Stimulated activated CD4-positive, alpha-beta T cell treated with anti-CD3 and anti-CD28 coated beads, Interleukin-2, amount 100 ng/mL, for 4 hours (primary cell): ENCODE measurements at regions not wholly inside any gene's neighbourhood (a gene's known extent, or its start where the extent isn't known, plus 50 kb on each side); places are given as distances from the start of the nearest gene placed in this dataset.
"Not testable (repeated sequence)": the region's sequence is repeated elsewhere in the genome, so short reads cannot be mapped to it uniquely, and the experiment has no call there.

ENCODE experiments used
- DNase-seq: peaks from one replicate; pipeline ENCODE4 v3.0.0-alpha.2; 2020; ENCODE audit warnings: low read depth

DNA sequence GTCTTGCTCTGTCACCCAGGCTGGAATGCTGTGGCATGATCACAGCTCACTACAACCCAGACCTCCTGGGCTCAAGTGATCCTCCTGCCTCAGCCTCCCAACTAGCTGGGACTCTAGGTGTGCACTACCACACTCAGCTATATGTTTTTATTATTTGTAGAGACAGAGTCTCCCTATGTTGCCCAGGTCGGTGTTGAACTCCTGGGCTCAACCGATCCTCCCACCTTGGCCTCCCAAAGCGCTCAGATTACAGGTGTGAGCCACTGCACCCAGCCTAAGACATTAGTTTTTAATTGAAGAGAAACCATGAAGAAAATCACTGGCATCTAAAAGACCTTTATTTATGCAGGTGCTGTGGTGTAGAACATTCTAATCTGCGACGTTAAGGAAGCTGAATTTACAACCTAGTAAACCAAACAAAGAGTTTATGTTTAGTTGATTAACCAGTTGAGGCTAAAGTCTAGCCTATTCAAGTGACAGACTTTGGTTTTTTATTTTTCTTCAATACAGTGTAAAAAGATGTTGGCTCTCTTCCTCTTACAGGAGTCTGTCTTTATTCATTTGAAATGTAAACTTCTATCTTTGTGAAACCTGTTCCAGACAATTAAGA lies 52.5 kb upstream of the NBL1 start:
- DNase-seq = no peak

DNA sequence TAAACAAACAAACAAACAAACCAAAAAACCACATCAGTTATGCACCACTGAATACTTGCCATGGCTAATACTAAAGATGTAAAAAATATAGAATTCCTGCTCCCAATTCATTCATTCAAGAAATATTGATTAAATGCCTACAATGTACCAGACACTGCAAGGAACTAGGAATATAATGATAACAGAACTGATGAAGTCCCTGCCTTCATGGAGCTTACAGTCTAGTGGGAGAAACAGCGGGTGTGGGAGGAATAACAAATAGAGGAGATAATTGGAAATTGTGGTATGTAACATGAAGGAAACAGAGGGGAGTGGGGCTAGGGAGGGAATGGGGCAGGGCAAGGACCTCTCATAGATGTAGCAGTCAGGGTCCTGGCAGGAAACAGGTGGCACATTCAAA lies 58.6 kb upstream of the NBL1 start:
- DNase-seq = no peak

DNA sequence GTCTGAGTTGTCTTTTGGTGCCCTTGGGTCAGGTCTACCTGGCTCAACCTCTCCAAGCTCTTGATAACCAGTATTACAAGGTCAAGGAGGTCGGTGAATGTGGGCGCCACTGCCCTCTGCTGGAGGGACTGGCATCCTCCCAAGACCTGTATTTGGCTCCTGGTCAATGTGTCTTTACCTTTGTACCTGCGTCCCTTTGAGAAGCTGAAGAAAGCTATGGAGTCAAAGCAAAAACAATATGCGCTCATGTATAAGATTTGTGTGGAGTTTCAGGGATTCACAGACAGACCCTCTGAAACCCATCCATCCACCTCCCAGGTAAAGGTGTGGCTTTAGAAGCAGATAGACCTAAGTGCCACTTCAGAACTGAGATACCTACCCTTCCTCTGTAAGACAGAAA lies 61.8 kb upstream of the NBL1 start:
- DNase-seq = peak; percentile 66

DNA sequence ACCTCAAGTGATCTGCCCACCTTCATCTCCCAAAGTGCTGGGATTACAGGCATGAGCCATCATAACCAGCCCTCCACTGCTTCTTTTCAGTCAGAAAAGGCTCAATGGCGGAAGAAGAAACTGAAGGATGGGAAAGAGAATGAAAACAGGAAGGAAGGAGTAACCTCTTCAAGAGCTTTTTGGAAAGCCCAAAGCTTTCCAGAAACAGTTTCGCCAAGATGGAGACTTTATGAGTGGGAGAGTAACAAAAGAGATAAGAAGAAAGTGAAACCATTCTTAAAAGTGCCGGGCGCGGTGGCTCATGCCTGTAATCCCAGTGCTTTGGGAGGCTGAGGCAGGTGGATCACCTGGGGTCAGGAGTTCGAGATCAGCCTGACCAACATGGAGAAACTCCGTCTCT lies 62.7 kb upstream of the NBL1 start:
- DNase-seq = no peak

DNA sequence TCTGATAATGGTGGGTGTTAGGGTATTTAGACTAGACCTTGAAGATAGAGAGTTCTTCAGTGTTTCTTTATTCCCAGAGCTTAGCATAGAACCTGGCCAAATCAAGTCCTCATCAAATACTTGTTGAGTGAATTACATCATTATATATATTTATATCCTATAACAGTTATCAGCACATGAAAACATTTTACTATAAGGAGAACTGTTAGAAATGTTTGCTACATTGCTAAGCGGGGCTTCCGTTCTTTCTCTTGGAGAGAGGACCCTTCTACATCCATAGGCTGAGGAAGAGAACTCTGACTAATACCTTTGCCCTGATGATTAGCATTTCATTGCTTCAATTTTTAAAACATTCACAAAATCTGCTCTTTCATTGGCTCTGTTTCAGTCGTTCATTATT lies 66.5 kb upstream of the NBL1 start:
- no peak for DNase-seq

DNA sequence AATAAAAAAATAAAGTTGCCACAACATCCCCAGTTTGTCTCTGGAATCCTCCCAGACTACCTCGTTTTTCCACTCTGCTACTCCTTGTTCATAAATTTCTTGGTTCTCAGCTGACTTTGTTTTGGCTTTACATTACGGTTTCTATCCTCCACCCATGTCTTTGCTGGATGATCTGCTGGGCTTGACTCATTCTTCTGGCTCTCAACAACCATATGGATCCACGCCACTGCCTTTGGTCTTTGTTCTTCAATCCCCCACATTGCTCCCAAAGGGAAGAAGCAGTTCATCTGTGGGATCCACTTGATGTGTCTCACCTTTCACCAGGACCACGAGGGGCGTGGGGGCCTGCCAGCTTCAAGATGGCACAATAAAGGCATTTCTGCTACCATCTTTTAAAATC lies 67.1 kb upstream of the NBL1 start:
- no peak for DNase-seq

DNA sequence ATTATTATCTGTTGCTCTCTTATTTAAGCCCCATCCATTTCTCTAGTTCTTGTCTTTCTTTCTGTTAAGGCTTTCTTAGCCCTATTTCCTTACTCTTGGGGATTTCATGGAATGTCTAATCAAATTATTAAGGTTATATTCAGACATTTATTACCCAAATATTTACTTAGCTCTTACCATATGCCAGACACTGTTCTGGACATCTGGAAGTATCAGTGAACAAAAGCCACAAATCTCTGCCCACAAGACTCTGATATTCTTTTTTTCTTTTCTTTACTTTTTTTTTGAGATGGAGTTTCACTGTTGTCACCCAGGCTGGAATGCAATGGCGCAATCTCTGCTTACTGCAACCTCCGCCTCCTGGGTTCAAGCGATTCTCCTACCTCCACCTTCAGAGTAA lies 74.3 kb upstream of the NBL1 start:
- DNase-seq = no peak

DNA sequence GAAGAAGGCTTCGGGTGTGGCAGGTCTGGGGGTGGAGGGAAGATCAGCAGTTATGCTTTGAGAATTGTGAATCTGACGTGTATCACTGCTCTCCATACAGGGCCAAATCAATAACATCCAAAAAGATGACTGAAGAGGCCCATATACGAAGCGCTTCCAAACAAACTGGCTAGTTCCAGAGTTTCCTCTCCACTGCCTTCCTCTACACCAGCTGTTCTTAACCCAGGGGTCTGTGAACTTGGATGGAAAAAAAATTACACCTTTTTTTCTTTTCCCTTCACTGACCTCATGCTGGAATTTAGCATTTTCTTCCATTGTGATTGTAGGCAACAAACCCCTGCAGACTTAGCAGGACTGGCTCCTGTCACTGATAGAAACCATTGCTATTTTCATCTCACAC lies 77.1 kb upstream of the NBL1 start:
- DNase-seq = no peak

DNA sequence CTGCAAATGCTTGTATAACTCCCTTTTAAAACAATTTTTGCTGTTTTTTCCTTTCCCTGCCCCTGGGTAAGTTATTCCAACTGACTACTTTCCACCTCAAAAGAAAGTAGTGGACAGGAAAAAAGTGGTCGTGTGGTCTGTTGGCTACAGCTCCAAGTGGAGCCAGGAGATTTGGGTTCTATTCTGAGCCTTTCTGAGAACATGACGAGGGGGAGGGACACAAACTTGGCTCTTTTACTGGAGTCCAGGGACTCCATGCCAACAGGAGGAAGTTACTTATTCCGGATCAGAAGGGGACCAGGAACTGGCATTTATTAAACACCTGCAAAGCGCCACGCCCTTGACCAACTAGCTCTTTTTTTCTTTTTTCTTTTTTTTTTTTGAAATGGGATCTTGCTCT lies 79.0 kb upstream of the CAPZB start:
- no peak for DNase-seq

DNA sequence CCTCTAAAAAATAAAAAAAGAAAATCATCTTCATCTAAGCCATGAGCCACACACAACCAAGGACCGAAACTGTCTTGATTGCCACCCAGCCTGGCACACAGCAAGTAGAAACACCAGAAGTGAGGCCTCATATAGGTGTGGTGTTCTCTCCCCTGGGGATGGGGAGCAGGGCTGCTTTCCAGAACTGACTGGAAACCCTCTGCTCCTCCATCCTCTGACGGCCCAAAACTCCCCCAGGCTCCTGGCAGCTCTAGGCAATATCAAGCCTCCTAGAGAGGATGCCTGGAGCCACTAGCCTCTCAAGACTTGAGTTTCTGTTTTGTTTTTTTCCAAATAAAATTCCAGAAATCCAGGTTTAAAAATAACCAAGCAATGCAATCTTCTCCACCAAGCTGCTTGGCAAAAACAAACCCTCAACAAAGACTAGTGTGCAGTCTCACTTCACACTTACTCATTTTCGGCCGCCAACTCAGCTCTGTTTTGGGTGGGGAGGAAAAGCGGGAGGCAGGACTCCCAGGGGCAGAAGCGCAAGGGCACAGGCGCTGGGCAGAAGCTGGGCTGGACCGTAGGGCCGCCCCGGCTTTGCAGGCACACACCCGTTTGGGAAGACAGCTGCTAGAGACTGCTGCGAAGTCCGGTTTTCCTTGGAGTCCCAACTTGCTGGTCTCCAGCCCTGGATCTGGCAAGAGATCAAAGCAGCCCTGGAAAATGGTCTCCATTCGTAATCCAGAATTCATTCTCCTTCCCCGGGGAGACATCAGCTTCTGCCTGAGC lies 78.2 kb upstream of the CAPZB start:
- no peak for DNase-seq

DNA sequence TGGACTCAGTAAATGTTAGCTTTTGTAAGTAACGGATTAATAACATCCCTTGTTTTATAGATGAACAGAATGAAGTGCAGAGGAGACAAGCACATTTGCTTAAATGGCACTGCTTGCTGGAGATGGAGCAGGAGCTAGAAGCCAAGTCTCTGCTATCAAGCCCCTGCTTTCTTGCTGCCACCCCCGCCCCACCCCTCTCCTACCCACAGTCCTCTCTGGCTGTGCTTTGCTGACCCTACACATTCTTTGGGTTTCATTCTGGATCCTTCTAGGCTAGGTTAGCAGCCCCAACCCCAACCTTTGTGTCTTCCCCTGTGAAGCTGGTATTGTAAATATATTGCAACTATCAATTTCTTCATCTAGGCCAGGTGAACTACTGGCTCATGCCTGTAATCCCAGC lies 77.5 kb upstream of the CAPZB start:
- no peak for DNase-seq

DNA sequence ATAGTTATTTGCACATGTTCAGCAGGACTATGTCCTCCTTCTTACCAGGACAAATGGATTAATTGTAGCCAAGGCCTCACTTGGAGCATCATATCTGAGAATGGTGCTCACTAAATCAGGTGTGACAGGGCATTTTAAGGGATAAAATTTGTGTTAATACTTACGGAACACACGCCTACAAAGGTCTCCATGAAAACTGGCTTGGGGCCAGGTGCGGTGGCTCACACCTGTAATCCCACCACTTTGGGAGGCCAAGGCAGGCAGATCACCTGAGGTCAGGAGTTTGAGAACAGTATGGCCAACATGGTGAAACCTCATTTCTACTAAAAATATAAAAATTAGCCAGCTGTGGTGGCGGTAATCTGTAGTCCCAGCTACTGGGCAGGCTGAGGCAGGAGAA lies 75.1 kb upstream of the CAPZB start:
- DNase-seq = no peak

DNA sequence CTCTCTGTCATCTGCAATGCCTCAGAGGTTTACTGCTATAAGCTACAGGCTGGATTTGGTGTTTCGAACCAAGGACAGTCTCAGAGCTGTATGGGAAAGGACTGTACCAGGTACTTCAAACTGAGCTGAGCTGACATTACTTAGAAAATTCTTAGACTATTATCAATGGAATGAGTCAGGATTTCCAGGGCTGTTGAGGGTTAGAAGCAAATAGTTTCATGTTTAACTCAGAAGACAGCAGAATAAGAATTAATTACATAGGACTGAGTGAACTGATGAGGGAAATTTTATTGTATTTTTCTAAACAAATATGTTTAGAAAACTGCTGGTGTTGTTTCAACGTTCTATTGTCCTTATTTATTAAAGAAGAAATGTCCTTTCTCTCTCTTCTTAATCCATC lies 74.3 kb upstream of the CAPZB start:
- DNase-seq = no peak

DNA sequence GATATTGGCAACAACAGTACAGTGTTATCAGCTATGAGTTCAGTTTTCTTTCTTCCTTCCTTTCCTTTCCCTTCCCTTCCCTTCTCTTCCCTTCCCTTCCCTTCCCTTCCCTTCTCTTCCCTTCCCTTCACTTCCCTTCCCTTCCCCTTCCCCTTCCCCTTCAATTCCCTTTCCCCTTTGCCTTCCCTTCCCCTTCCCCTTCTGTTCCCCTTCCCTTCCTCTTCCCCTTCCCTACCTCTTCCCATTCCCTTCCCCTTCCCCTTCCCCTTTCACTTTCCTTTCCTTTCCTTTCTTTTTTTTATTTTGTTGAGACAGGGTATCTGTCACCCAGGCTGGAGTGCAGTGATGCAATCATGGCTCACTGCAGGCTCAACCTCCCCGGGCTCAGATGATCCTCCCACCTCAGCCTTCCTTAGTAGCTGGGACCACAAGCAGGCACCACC lies 72.3 kb upstream of the CAPZB start:
- DNase-seq = no peak

DNA sequence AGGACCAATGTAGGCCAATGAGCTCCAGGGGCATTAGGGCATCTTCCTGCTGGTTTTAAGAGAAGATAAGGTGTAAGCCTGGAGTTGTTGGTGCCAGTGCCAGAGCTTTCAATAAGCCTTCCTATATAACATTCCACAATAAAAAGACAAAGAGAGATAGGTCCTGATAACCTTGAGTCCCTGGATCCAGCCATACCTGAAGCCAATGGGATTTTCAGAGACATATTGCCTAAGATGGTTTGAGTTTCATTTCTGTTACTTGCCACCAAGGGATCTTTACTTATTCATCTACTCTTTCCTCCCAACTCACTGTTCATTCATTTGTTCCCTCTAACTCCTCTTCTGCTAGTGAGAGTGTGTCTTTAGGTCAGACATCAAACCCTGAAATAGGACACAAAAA lies 68.8 kb upstream of the CAPZB start:
- DNase-seq = no peak

DNA sequence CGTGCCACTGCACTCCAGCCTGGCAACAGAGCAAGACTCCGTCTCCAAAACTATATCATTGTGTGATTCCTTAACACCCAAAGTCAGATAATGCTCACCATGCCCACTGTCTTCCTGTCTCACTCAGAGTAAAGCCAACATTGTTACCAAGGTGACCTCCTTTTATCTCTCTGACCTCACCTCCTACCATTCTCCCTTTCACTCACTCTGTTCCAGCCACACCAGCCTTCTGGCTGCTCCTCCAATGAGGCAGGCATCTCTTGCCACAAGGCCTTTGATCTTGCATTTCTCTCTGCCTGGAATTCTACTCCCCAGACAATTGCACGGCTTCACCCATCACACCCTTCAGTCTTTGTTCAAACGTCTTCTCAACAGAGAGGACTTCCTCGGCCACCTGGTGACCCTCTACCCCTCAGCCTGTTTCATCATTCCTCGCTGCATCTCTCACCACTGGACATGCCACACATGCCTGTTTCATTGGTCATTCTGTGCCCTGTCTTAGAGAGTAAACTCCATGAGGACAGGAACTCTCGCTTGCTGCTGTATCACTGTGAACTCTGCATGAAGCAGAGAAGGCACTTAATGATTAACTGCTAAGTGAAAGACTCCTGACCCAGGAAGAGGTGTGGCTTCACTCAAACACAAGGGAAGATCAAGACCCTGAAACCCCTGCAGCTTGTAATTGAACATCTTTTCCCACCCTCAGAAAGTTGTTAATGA lies 67.1 kb upstream of the CAPZB start:
- DNase-seq = no peak

DNA sequence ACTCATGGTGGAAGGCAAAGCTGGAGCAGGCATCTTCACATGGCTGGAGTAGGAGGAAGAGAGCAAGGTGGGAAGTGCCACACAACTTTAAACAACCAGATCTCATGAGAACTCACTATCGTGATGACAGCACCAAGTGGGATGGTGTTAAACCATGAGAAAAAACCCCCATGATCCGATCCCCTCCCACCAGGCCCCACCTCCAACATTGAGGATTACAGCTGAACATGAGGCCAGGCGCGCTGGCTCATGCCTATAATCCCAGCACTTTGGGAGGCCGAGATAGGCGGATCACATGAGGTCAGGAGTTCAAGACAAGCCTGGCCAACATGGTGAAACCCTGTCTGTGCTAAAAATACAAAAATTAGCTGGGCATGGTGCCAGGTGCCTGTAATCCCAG lies 66.5 kb upstream of the CAPZB start:
- DNase-seq = not testable (repeated sequence)

DNA sequence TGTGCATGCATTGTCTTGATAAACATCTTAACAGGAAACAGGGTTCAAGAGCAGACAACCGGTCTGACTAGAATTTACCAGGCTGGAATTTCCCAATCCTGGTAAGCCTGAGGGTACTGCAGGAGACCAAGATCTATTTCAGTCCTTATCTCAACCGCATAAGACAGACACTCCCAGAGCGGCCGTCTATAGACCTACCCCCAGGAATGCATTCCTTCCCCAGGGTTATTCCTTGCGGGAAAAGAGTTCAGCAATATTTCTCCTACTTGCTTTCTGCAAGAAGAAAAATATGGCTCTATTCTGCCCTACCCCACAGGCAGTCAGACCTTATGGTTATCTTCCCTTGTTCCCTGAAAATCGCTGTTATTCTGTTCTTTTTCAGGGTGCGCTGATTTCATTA lies 65.1 kb upstream of the CAPZB start:
- DNase-seq = not testable (repeated sequence)

DNA sequence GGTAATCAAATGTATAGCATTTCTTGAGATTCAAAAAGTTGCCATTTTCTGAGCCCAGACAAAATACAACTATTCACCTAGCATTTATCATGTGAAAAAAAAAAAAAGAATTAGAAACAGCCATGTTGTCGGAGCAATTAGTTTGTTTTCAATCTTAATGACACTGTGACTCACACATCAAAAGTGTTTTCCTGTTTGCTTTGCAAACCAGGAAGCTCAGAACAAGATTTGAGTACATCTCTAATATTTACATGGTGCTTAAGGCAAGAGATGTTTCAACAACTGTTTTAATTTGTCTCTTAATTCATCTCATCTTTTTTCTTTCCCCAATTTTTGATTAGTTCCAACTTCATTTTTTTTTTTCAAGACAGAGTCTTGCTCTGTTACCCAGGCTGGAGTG lies 62.5 kb upstream of the CAPZB start:
- DNase-seq = no peak

DNA sequence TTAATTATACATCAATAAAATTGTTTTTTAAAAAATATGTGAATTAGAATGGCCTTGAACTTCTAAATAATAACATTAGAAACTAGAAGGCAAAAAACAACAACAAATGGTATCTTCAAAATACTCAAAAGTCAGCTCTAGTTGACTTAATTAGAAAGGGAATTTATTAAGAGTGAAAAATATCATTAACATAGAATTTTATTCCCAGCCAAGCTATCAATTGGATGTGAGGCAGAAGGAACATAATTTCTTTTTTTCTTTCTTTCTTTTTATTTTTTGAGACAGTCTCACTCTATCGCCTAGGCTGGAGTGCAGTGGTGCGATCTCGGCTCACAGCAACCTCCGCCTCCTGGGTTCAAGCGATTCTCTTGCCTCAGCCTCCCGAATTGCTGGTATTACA lies 51.2 kb upstream of the CAPZB start:
- no peak for DNase-seq

DNA sequence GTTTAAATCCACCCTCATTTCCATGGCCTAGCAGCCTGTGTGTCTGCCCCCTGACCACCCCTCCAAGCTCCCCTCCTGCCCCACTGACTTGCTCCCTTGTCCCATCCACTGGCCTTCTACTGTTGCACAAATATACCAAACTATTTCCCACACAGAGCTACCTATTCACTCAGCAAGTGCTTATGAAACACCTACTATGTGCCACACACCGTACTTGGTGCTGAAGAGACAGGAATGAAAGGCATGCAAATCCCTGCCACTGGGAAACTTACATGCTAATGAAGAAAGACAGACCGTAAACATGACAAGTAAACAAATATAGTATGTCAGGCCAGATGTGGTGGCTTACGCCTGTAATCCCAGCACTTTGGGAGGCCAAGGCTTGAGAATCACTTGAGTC lies 49.9 kb upstream of the CAPZB start:
- no peak for DNase-seq
